Inflammatory macrophage treated with lipopolysaccharide for 4 hours (primary cell): ENCODE measurements at regions not wholly inside any gene's neighbourhood (a gene's known extent, or its start where the extent isn't known, plus 50 kb on each side); places are given as distances from the start of the nearest gene placed in this dataset.

Source experiments
- DNase-seq: peaks from one replicate; pipeline ENCODE4 v3.0.0-alpha.2; 2020

DNA sequence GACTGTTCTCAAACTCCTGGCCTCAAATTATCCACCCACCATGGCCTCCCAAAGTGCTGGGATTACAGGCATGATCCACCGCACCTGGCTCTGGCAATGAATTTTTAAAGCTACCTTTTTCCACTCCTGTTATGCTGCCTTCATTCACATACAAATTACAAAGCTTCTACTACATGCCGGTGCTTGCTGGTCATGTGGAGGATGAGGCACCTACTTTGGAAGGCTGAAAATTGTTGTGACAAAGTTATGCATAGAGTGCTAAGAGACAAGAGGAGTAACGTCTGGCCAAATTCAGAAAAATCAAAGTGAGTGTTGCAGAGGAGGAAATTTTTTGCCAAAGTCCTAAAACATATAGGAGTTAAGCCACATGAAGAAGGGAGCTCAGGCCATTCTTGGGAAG lies 191.7 kb upstream of the PPFIA2 start:
- no peak for DNase-seq

DNA sequence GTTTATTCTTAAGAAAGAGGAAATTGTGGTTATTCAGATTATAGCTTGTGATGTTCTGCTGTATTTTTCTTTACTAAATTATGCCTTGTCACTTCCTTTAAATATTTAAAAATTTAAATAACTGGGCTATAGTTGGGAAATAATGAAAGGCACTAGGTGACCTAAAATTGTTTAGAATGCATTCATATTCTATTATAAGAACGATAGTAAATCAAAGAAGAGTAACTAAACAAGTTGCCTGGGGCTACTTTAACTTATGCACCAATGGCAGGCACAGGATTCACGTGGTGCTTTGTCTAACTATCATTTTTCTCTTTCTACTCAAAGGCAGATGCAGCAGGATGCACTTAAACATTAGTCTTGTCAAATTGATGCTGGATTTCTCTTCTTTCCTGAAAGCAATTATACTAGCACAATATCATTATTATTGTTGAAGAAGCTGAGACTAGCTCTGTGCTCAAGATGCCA lies 190.7 kb upstream of the PPFIA2 start:
- peak; percentile 85 for DNase-seq

DNA sequence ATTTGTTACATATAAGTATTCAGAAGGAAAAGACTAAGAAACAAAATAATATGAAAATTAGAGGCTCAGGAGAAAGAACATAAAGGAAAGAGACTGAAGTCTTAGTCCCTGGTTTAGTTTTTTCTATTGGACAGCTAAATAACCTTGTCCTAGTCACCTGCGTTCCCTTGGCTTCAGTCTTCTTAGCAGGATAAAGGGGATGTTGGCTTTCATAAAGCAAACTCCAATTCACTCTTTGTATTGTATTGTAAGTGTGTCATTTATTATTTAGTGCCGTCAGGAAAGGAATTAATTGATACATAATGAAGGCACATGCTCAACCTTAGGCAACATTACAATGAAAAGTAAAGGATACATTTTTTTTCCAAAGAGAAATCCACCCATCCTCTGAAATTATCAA lies 190.3 kb upstream of the PPFIA2 start:
- no peak for DNase-seq

DNA sequence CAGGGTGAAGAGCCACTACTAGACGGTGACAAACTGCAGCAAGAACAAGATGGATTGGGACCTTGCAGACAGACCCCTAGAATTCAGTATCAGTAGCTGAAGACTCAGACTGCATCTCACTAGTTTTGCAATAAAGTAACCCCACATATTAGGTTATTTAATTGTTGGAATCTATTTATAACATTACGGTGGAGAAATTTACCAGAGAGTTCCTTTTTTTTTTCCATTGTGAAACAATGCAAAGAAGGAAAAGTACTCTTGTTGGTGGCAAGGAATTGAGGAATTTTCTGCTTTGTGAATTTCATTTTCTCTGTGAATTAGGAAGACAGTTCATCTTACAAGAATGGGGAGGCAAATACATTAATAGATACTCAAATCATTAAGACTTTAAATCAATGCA lies 185.7 kb upstream of the PPFIA2 start:
- DNase-seq, result peak; percentile 50

DNA sequence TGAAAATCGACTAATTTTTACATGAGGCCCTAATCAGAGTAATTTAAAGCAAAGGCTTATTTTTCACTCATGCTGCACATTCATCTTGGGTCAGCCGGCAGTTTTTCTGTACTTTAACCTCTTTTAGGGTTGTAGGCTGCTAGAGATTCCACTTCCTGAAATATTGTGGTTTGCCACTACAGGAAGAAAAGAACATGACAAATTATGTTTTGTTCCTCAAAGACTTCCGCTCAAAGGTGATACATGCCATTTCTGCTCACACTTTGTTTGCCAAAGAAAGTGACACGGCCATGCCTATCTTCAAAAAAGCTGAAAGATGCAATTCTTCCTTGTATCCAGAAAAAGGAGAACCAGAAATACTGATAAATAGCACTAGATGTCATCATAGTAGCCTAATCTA lies 183.4 kb upstream of the PPFIA2 start:
- DNase-seq, result peak; percentile 57

DNA sequence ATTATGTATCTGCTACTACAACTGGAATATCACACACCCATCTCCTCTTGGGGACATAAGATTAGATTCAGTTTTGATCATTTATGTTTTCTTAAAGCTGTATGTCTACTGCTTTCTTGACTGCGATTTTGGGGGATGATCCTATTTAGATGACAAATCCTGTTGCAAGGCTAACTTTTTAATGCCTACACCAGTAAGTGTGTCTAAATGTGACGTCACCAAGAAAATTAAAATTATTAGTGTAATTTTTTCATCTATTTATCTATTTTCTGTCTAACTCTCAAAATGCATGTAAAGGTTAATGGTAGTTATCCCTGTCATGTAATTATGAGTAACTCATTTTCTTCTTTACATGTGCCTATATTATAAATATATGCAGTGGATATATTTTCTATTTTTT lies 170.9 kb upstream of the PPFIA2 start:
- no peak for DNase-seq

DNA sequence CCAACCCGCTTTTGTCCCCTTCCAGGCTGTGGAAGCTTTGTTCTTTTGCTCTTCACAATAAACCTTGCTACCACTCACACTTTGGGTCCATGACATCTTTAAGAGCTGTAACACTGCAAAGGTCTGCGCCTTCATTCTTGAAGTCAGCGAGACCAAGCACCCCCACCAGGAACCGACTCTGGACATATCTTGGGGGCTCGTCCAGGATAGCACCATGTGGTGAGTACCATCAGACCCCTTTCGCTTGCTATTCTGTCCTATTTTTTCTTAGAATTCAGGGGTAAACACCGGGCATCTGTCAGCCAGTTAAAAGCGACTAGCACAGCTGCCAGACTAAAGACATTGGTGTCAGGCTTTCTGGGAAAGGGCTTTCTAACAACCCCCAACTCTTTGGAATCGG lies 137.6 kb upstream of the PPFIA2 start:
- DNase-seq, result no peak

DNA sequence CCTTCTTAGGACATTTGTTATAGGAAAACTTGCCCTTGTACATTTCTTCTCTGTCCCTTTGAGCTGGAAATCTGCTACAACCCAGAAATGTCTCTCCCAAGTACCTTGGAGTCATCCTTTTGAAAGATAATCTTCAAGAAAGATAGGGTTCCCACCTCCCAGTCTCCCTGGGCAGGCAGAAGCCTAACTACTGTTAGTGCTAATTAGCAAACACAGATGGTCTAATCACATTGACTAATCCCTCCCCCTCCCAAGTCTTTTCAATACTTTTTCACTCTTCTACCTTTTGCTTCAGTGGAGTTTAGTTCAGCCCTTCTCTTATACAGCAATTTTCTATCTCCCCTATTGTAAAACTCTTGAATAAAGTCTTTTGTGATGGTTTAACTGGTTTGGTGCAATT lies 129.8 kb upstream of the PPFIA2 start:
- no peak for DNase-seq

DNA sequence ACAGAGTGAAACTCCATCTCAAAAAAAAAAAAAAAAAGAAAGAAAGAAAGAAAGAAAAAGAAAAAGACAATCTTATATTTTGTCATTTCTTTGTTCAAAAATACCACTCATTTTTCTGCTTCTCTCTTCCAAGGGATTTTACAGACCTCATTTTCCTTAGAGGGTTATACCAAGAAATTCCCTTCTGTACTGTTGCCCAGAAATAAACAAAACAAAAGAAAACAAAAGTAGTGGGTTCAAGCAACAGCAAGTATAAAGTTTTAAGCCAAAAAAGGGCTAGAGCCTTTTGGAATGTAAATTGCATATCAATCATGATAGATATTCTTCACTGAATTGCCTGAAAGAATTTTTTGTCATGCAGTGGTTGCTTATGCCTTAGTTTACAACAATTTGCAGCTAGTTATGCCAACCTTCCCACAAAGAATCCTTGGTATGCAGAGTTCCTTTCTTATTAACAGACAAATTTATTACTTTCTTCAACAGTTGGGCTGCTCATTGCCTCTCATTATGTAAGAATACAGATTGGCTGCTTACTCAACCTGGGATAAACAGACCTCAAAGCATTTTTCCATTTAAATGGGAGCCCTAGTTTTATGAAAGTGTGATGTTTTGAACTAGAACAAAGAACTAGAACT lies 129.1 kb upstream of the PPFIA2 start:
- DNase-seq, result no peak

DNA sequence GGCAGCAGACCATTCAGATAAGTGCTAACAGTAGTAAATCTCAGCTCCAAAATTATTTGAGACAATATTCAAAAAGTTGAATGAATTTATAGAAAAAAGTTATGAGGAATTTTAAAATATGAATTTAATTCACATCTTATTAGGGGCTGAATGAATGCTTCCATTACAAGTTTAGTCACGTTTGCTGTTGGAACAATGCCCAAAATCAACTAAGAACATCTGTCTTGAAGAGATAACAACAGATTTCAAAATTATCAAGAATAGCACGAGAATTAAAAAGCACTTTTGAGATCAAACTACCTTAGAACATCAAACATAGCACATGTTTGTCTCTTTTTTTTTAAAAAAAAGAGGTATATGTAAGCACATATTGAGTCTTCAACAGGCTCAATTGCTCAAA lies 115.4 kb upstream of the PPFIA2 start:
- DNase-seq, result no peak

DNA sequence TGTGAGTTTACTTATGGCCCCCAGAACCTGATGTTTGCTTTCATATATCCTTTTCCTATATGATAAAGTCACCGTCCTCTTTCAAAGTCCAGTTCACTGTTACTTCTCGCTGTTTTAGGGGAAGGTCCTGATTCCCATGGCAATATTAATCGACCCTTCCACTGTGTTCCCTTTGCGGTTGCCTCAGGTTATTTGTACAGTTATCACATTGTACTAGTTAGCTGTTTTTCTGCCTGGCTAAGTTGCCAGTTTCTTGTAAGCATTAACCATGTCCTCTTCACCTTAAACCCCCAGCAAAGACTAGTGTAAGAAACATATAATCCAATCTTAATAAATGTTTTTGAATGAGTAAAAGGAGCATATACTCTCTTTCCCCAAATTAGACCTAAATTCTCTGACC lies 115.0 kb upstream of the PPFIA2 start:
- no peak for DNase-seq

DNA sequence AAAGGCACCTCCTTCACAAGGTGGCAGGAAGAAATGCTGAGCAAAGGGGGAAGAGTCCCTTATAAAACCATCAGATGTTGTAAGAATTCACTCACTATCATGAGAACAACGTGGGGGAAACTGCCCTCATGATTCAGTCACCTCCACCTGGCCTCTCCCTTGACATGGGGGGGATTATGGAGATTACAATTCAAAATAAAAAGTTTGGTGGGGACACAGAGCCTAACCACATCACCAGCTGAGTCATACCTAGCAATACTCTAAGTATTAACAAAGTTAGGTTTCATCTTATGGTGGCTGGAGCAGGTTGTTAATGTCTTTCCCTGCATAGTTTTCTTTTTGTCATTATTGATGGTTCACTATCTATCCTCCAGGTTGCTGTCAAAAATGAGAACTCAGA lies 113.2 kb upstream of the PPFIA2 start:
- no peak for DNase-seq

DNA sequence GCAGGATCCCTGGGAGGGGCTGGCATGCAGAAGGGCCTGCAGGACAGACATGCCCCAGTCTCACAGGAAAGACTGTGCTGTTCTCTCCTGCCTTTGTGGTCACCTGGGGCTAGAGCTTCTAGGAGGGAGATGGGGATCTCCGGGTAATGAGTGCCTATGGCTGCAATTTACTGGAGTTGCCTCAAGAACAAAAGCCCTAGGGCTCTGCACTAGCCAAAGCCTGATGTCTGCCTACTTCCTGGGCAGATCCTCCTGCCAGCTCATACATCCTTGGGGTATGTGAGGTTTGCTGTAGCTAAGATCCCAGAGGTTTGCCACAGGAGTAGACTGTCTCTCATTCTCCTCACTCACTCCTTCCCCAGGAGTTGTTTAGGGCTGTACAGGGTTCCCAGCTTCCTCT lies 106.9 kb upstream of the PPFIA2 start:
- DNase-seq, result no peak

DNA sequence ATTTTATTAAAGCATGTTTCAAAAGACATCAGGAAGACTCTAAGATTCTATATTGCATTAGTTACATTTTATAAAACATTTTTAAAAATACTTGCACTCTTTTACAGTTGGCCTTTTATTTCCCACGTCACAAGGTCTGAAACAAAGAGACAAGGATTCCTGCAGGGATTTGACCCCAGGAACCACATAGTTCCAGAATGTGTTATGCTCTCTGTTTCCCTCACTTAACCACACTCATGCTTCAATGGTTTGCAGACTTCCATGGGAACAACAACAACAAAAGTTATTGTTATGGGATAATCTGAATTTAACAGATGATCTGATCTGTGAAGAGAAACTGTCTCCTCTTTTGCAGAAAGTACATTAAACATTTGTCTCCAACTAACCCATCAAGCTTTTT lies 104.3 kb upstream of the PPFIA2 start:
- DNase-seq, result no peak

DNA sequence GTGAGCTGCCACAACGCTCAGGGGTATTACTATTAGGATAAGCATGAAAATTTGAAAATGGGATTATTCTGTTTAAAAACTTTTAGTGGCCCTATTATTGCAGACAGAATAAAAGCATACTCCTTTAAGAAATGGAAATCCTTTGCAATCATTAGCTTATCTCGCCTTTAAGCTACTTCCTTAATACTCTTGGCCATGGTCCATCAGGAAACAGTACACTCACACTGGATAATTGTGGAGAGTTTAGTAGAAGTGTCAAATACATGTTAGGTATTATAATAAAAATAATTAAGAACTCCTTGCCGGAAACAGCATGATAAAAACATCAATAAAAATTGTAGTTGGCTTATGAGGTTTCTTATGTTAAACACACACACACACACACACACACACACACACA lies 100.4 kb upstream of the PPFIA2 start:
- no peak for DNase-seq

DNA sequence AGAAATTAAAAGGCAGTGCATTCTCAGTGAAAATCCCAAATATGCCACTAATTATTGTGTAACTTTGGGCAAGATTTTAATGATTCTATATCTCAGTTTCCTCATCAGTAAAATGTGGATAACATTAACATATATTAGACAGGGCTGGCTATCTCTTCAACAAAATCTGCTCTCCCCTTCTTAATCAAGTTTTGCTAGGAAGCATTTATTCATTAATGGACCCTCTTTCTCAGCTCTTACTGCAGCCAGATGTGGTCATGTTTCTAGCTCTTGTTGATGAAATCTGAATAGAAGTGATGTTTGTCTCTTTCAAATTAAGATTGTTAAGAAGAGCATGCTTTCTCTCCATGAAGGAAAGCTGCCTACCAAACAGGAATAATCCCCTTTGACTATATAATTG lies 84.4 kb upstream of the PPFIA2 start:
- no peak for DNase-seq

DNA sequence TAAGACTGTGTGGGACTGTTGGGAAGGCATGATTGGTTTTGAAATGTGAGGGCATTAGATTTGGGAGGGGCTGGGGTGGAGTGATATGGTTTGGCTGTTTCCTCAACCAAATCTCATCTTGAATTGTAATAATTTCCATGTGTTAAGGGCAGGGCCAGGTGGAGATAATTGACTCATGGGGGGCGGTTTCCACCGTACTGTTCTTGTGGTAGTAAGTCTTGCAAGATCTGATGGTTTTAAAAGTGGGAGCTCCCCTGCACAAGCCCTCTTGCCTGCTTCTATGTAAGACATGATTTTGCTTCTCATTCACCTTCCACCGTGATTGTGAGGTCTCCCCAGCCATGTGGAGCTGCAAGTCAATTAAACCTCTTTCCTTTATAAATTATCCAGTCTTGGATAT lies 76.6 kb upstream of the PPFIA2 start:
- no peak for DNase-seq

DNA sequence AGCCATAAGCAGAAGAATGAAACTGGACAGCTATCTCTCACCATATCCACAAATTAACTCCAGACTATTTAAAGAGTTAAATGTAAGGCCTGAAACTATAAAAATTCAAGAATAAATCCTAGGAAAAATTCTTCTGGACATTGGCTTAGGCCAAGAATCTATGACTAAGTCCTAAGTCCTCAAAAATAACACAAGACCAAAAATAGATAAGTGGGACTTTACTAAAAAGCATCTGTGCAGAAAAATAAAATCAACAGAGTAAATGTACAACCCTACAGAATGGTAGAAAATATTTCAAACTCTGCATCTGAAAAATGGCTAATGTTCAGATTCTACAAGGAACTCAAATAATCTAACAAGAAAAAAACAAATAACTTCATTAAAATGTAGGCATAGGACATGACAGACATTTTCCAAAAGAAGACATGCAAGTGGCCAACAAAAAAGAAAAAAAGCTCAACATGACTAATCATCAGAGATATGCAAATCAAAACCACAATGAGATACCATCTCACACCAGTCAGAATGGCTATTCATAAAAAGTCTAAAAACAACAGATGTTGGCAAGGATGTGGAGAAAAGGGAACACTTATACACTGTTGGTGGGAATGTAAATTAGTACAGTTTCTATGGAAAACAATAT lies 61.0 kb upstream of the PPFIA2 start:
- DNase-seq, result peak; percentile 4

DNA sequence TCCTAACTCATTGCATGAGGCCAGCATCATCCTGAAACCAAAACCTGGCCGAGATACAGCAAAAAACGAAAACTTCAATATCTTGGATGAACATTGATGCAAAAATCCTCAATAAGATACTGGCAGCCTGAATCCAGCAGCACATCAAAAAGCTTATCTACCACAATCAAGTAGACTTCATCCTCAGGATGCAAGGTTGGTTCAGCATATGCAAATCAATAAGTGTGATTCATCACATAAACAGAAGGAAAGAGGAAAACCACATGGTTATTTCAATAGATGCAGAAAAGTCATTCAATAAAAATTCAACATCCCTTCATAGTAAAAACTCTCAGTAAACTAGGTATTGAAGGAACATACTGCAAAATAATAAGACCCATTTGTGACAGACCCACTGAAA lies 56.5 kb upstream of the PPFIA2 start:
- no peak for DNase-seq

DNA sequence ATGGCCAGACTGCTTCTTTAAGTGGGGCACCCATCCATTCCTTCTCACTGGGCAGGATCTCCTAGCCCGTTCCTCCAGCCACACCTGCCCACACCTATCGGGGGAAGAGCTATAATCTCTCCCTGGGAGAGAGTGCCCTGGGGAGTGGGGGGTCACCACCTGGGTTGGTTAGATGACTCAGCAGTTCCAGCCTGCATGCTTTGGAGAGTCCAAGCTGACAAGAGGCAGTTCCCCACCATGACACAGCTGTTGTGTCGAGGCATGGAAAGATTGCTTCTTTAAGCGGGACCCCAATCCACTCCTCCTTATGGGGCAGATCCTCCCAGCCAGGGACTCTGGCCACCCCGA lies 52.6 kb upstream of the PPFIA2 start:
- DNase-seq, result no peak

DNA sequence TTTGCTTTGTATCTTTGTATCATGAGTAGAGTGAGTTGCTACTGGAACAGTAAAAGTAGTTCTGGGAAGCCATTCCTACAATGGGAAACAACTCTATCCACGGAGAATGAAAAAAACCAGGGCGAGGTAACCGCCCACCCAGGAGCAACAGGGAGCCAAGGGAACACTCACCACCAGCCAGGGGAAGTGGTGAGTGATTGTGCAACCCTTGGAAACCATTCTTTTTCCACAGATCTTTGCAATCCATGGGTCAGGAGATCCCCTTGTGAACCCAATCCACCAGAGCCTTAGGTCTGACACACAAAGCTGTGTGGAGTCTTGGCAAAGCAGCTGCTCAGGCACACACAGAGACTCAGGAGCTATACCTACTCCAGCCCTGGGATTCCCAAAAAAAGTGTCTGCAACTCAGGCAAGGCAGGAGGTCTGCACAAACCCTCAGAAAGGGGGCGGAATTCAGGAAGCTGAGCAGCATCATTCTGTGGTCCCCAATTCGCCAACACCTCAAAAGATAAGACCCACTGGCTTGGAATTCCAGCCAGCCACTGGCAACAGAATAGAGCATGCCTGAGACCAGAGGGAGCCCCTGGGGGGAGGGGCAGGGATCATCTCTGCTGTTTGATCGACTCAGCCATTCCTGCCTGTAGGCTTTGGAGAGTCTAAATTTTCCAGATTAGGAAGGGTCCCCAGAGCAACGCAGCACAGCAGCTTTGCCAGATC lies 52.1 kb upstream of the PPFIA2 start:
- peak; percentile 68 for DNase-seq

DNA sequence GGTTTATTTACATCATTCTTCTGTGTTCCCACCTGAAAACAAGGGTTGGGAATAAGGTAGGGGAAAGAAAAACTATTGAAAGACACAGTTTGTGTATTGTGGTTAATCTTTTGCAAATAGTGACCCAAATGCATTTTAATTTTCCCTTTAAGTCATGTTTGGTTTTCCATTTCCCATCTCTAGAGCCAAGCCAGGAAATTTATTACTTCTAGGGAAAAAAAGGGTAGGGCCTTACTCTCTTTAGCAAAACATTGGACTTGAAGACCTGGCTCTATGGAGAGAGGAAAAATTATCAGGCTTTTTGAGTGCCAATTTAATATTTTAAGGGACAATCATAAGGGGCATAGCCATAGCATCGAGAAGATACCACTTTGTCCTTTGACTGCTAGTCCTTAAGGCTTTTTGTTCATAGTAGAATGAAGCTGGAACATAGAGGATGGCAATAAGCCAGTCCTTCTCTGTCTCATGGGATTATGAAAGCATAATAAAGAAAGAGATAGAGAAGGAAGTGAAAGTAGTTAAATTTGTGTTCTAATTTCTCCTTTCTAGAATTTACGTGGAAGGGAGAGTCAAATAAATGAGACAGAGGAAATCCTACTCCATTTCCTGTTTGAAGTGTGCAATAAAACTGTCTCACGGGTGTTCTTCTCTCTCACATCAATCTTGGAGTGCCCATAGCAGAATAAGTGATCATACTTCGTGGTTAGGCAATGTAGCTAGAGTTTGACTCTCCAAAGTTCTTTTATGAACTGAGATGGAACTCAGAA lies 50.9 kb upstream of the PPFIA2 start:
- peak; percentile 88 for DNase-seq

DNA sequence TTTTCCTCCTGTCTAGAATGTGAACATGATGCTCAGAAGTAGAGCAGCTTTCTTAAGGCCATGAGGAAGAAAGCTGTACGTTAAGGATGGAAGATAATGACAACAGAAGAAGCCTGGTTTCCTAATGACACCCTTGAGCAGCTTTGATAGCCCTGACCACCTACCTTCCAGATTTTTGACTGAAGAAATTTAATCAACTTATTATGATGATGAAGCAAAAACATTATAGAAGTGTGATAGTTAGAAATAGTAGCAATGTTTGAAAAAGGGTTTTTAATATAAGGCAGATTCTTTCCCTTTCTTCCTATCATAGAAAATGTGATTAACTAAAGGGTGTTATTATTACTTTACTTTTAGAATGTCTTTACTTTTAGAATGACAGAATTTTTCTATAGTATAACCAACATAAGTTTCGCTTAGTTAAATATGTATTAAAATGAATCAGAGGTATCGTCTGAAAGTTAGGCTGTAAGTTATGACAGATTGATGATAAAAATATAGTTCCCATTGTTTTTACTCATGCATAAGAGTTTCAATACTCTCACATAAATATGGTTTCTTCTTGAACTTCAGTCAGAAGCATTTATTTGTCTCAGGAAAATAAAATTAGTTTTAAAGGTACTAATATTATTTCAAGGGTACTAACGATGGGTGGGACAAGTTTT lies 50.1 kb upstream of the PPFIA2 start:
- DNase-seq, result no peak
